GM18868 (cell line): ENCODE measurements at regions not wholly inside any gene's neighbourhood (a gene's known extent, or its start where the extent isn't known, plus 50 kb on each side); places are given as distances from the start of the nearest gene placed in this dataset.
"Not testable (repeated sequence)": the region's sequence is repeated elsewhere in the genome, so short reads cannot be mapped to it uniquely, and the experiment has no call there.

ENCODE experiments used
- ATAC-seq: cut with Tn5 transposase; IDR thresholded peaks from one replicate; pipeline ENCODE4 v1.9.1; 2021; ENCODE audit warnings: mild to moderate bottlenecking, moderate library complexity; ENCODE audit not compliant: unreplicated experiment

- ATAC-seq = not testable (repeated sequence)
These were observed 126.3 kb upstream of the CAV2 start for GRCh38 chr7:116373229-116373628.

DNA sequence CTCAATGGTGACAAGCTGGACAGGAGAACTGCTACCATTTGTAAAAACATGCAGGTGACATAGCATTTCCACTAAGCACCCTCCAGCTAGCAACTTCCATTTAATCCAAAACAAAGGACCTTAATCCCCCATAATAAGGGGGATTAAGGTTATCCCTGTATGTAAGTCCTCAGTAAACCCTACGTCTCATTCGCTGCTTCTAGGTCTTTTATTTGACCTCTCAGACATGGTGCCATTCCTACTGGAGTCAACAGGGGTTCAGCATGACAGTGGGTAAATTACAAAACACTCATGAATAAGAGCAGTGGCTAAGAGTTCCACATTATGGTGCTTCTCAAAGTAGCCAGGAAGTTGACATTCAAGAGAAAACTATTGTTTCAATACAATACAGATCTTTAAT lies 121.8 kb upstream of the CAV2 start:
- ATAC-seq = no peak

DNA sequence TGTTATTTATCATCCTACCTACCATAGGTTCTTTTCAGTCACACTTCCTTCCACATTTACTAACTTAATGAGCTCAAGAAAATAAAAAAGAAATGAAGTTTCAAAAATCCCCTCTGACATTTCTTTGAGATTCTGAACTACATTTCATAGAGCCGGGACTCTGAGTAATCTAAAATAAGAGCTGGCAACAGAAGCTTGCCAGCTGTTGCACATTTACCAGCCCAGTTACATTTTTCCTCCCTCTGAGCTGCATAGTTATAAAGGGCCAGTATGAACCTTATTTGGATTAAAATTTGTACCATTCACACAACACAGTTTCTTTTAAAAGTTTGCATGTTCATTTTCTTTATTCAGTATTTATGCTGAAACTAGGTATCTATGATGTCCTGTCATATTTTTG lies 119.5 kb upstream of the CAV2 start:
- no peak for ATAC-seq

DNA sequence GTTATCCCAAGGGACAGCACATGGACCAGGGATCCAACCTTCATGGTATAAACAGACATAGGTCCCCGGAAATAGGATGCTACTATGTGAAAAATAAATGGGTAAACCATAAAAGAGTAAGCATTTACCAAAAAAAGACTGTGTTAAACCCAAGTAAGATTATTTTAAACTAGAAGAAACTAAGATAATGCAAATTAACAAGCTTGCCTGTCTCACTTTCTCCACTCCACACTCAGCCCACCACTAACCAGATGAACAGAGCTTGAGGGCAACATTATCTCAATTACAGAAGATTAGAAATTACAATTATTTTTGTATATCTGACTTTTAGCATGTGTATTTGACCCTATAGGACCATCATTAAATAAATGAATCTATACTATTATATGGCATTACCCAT lies 117.2 kb upstream of the CAV2 start:
- no peak for ATAC-seq

DNA sequence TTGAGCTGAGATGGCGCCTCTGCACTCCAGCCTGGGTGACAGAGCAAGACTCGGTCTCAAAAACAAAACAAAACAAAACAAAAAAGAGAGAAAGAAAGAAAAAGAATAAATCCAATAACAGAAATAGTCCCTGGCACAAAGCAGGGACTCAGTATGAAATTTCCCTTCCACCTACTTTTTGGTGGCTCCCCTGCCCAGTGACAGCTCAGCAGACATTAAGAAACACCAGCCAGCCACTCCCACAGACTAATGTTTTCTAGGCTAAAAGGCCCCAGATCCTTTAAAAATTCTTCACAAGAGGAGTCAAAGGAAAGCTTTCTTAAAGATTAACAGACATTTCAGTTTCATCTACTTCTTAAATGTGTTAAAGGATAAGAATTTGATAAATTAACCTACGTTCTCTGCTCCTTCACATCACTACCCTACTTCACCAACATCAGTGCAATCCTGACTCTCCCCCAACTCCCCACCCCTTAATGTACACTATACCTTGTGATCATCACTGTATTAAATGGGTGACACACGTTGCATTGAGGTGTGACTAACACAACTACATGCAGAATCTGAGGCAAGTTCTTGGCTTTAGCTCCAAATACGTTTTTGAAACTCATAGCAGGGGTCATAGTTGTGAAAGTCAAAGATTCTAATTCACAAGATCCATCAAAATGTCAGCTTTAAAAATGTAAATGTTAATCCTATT lies 114.5 kb upstream of the CAV2 start:
- ATAC-seq = no peak

DNA sequence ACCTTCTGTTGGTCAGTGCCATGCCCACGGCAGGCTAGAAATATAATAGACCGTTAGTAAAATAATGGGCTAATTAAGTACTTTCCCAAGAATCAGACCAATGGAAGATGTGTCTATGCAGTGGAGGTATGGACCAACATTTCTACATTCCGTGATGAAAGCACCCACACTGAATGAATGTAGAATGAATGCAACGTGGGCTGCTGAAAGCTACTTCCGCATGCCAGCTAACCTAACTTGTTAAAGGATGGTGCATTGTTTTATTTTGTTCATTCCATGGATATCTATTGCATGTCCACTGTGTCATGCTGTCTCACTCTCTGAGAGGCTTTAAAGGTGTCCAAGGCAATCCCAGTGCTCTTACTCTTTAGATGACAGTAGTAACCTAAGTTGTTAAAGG lies 112.9 kb upstream of the CAV2 start:
- no peak for ATAC-seq

DNA sequence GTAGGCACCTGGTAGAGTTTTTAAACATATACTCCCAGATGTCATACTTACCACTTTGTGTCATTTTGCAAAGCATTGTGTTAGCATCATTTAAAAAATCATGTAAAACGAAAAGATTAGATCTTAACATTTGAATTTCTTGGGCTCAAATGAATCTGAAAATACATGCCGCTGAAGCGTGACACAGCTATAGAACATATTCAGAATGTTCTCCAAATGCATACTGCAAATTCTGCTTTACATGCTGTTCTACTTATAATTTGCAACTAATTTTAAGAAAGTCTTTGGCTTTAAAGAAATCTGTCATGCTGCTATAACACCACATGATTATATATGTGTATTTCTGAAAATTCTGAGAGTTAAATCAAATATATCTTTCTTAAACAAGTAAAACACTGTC lies 109.2 kb upstream of the CAV2 start:
- no peak for ATAC-seq

DNA sequence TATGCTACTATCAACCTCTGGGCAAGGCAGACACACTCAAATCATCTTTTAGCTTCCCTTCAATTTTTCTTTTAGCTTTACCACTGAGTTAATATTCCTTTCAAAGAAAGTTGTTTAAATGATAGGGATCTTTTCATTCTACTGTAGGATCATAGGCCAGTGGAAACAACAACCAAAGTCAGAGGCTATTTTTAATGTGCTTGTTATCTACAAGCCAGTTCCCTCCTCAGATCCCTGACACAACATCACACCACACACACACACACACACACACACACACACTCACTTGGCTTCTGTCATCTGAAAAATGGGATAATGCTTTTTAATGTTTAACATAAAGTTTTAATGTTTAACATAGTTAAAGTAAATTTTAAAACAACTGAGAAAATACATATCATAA lies 106.7 kb upstream of the CAV2 start:
- no peak for ATAC-seq

DNA sequence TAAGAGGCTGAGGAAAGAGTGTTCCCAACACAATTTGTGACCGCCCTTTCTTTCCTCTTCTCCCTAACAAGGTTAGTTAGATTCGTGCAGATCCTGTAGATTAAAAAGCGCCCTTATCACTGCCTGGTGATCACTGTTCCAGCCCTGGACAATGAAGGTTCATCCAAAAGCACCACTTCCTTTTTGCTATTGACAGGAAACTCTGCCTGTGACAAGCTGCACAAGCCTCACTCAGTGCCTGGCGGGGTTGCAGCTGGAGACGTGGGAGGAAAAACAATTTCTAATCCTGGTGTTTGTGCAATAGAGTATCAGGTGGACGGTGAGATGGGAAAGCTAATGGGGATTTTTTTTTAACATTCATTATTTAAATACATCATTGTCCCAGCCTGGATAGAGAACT lies 105.9 kb upstream of the CAV2 start:
- no peak for ATAC-seq

DNA sequence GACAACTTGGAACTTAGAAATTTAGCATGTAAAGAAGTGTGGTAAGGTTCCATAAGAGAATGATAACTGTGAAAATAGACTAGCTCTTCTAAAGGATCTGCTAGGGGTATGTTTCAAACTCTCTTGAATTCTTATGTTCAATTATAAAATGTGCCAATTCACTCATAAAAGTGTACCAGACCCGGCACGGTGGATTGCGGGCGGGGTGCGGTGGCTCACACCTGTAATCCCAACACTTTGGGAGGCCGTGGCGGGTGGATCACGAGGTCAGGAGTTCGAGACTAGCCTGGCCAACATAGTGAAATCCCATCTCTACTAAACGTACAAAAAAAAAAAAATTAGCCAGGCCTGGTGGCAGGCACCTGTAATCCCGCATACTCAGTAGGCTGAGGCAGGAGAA lies 105.4 kb upstream of the CAV2 start:
- no peak for ATAC-seq

DNA sequence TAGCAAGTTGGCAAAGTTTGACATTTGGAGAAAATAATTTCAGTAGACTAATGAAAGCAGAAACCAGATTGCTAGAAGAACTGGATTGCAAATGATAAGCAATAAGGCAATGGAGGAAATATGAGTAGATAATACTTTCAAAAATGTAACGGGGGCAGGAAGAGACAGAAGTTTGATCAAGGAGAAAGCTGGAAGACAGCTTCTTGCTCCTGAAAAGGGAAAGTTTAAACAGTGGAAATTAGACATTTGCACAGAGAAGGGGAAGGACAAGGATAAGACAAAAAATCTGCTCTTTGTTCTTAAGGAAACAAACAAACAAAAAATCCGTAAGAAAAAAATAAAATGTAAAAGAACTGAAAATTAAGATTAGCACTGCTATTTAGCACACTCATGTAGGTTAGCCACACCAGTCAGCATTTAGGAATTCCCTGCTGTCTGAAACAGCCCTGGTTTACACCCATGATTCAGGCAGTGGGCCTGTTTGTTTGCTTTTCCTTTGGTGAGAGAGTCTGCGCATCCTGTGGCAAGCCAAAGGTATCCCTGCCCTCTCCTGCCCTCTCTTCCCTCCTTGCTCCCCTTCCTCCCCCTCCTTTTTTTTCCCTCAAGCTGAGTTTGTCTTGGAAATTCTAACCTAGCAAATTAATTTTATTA lies 104.3 kb upstream of the CAV2 start:
- no peak for ATAC-seq

- ATAC-seq = no peak
These were observed 100.9 kb upstream of the CAV2 start for GRCh38 chr7:116398672-116399071.

DNA sequence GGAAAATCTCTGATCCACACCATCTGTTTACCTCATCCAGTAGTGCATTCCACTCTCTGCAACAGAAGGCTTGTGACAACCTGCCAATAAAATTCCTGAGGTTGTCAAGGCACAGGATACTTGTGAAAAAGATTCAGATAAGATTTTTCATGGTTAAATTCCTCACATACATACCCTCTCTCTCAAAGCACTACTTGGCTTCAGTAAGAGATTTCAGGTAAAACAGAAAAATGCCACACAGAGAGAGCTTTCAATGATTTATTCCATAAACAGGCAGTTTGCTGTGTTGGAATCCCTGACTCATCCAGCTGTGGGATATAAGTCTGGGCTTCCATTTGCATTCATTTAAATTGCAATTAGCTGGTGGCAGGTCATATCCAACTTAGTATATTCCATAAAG lies 99.7 kb upstream of the CAV2 start:
- no peak for ATAC-seq

GRCh38 chr7:116400522-116400921 lies 99.0 kb upstream of the CAV2 start:
- ATAC-seq = no peak

- ATAC-seq = no peak
These were observed 97.8 kb upstream of the CAV2 start for GRCh38 chr7:116401711-116402110.

- no peak for ATAC-seq
These were observed 96.3 kb upstream of the CAV2 start for GRCh38 chr7:116403265-116403664.

- ATAC-seq = no peak
These were observed 95.1 kb upstream of the CAV2 start for GRCh38 chr7:116404389-116404788.

DNA sequence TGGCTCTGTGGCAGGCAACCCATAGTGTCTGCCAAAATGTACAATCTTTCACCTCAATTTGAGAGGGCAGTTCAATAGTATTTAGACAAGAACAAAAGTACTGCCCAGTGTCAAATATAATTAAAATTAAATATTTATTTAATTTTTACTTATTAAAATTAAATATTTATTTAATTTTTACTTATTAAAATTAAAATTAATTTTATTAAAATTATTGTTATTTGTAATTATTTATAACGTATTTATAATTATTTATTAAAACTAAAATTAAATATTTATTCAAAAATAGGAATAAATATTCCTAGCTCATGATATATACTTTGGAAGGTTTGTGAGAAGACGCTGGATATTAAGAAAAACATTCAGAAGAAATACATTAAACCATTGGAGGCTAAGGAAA lies 93.7 kb upstream of the CAV2 start:
- no peak for ATAC-seq

- no peak for ATAC-seq
These were observed 92.4 kb upstream of the CAV2 start for GRCh38 chr7:116407165-116407564.

- ATAC-seq = no peak
These were observed 91.4 kb upstream of the CAV2 start for GRCh38 chr7:116408166-116408565.

GRCh38 chr7:116408831-116409453 lies 90.6 kb upstream of the CAV2 start:
- not testable (repeated sequence) for ATAC-seq

GRCh38 chr7:116410694-116411093 lies 88.8 kb upstream of the CAV2 start:
- not testable (repeated sequence) for ATAC-seq
